ENCODE measurements at regions not wholly inside any gene's neighbourhood (a gene's known extent, or its start where the extent isn't known, plus 50 kb on each side); places are given as distances from the start of the nearest gene placed in this dataset.

DNA sequence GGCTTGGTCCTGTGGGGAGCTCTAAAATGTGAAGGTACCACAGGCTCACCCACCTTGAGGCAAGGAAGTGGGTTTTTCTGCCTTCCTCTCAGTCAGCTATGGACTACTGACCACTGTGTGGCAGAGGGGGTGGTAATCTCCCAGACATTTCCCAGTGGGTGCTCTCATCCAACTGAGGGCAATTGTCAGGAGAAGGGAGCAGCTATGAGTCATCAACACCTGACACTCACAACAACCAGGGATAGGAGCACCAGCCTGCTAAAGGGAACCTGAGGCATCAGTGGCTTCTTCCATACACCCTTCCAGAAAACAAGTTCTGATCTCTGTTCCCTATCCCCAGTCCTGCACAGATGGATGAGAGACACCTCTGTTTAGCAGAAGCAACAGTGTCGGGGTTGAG is 468.8 kb downstream of the BCOR start:
- H3K9ac ChIP-seq, result no peak overlapping the region
- no peak overlapping the region for H3K4me2 ChIP-seq
- H3K36me3 ChIP-seq (replicated peaks in 1 of 2; ENCODE audit: control insufficient read depth in 1 of 2, insufficient read depth in 2 of 2, low read length in 1 of 2), result no peaks in the 10 kb centered on the region
- H3K27me3 ChIP-seq (ENCODE audit: insufficient read depth), result peaks cover 17% of the 10 kb centered on the region; the same call in 1 of the 2 replicates
- peaks cover 0 to 14% of the 10 kb centered on the region in 2 experiments; a peak in 1 of 4 replicates for H3K4me1 ChIP-seq (ENCODE audit: control insufficient read depth in 1 of 2, insufficient read depth in 2 of 2, low read depth in 1 of 2, low read length in 1 of 2)
- H3K27ac ChIP-seq (ENCODE audit: low read depth in 2 of 2, low read length in 1 of 2), result no peak overlapping the region
- H2AFZ ChIP-seq (ENCODE audit: low read depth), result no peak overlapping the region
- H4K20me1 ChIP-seq (ENCODE audit: insufficient read depth), result no peaks in the 10 kb centered on the region
- H3K79me2 ChIP-seq (ENCODE audit: insufficient read depth), result no peaks in the 10 kb centered on the region
- WGBS (ENCODE audit: low lambda C conversion rate), result 14% methylated on average over 1 of the region's 1 CpG
- ChIA-PET POLR2A (no interaction called here), CTCF (no interaction called here)
- no peak for TF ChIP-seq TAF1 (IDR thresholded peaks at IDR 0.05; ENCODE audit: borderline replicate concordance, low read depth, low read length)
- no peaks in the 10 kb centered on the region for H3K9me3 ChIP-seq
- no peaks in the 10 kb centered on the region for H3F3A ChIP-seq (replicated peaks; ENCODE audit: insufficient read depth)
- H3K4me3 ChIP-seq (ENCODE audit: low read depth in 2 of 2, low read length in 1 of 2), result no peak overlapping the region
- DNase-seq, result no peak
- no peaks in the 10 kb centered on the region for H3K9me2 ChIP-seq

DNA sequence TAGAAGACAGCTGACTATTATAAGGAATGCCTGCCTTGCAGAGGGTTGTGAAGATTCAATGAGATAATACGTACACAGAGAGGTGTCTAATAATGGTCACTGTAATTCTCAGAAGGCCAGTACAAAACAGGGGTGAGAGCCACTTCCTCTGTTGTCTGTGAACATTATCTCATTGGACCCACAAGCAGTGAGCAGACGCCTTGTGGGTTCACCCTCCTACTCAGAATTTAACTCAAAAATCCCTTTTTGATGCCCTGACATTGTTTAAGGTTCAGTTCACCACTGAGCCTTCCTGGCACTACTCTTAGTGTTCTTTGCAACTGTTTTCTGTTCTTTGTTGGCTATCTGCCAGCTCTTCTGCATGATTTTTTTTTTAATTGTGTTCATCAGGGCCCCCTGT is 467.4 kb downstream of the BCOR start:
- no peak for DNase-seq
- 39% methylated on average over 2 of the region's 2 CpGs for WGBS (ENCODE audit: low lambda C conversion rate)
- CTCF ChIA-PET, result no interaction called here
- H3K9me2 ChIP-seq, result no peaks in the 10 kb centered on the region
- no peaks in the 10 kb centered on the region for H3F3A ChIP-seq (replicated peaks; ENCODE audit: insufficient read depth)
- no peaks in the 10 kb centered on the region for H3K36me3 ChIP-seq (replicated peaks in 1 of 2; ENCODE audit: control insufficient read depth in 1 of 2, insufficient read depth in 2 of 2, low read length in 1 of 2)
- no peak overlapping the region for H3K27ac ChIP-seq (ENCODE audit: low read depth in 2 of 2, low read length in 1 of 2)
- H4K20me1 ChIP-seq (ENCODE audit: insufficient read depth), result no peaks in the 10 kb centered on the region
- H2AFZ ChIP-seq (ENCODE audit: low read depth), result no peak overlapping the region
- H3K4me1 ChIP-seq (ENCODE audit: control insufficient read depth in 1 of 2, insufficient read depth in 2 of 2, low read depth in 1 of 2, low read length in 1 of 2), result peaks cover 0 to 14% of the 10 kb centered on the region in 2 experiments; a peak in 1 of 4 replicates
- H3K9me3 ChIP-seq, result no peaks in the 10 kb centered on the region
- H3K4me3 ChIP-seq (ENCODE audit: low read depth in 2 of 2, low read length in 1 of 2), result no peak overlapping the region
- no peak overlapping the region for H3K9ac ChIP-seq
- POLR2A ChIA-PET, result no interaction called here
- peaks cover 17% of the 10 kb centered on the region; the same call in 1 of the 2 replicates for H3K27me3 ChIP-seq (ENCODE audit: insufficient read depth)
- TF ChIP-seq, protein P1, sequence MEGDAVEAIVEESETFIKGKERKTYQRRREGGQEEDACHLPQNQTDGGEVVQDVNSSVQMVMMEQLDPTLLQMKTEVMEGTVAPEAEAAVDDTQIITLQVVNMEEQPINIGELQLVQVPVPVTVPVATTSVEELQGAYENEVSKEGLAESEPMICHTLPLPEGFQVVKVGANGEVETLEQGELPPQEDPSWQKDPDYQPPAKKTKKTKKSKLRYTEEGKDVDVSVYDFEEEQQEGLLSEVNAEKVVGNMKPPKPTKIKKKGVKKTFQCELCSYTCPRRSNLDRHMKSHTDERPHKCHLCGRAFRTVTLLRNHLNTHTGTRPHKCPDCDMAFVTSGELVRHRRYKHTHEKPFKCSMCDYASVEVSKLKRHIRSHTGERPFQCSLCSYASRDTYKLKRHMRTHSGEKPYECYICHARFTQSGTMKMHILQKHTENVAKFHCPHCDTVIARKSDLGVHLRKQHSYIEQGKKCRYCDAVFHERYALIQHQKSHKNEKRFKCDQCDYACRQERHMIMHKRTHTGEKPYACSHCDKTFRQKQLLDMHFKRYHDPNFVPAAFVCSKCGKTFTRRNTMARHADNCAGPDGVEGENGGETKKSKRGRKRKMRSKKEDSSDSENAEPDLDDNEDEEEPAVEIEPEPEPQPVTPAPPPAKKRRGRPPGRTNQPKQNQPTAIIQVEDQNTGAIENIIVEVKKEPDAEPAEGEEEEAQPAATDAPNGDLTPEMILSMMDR (IDR thresholded peaks at IDR 0.05), result no peak
- no peak for TF ChIP-seq RCOR1 (IDR thresholded peaks at IDR 0.05; ENCODE audit: low read length)
- no peak for TF ChIP-seq FOSL2 (IDR thresholded peaks at IDR 0.05; ENCODE audit: borderline replicate concordance, low read depth)
- TF ChIP-seq CHD2 (IDR thresholded peaks at IDR 0.05; ENCODE audit: low read length, partially characterized antibody), result no peak
- no peak for TF ChIP-seq MEF2A (IDR thresholded peaks at IDR 0.05; ENCODE audit: borderline replicate concordance, low read depth)
- TF ChIP-seq FOXM1 (IDR thresholded peaks at IDR 0.05; ENCODE audit: low read depth), result no peak
- TF ChIP-seq GABPA (IDR thresholded peaks at IDR 0.05; ENCODE audit: low read depth), result no peak
- TF ChIP-seq EZH2phosphoT487 (IDR thresholded peaks at IDR 0.05; ENCODE audit: borderline replicate concordance, low read depth), result no peak
- TF ChIP-seq RFX5 (IDR thresholded peaks at IDR 0.05; ENCODE audit: low read length), result no peak
- TF ChIP-seq GATA2 (CRISPR knock-in tag; IDR thresholded peaks at IDR 0.05), result no peak
- no peak for TF ChIP-seq SIN3A (IDR thresholded peaks at IDR 0.05; ENCODE audit: borderline replicate concordance, low read depth, low read length)
- H3K4me2 ChIP-seq, result no peak overlapping the region
- no peaks in the 10 kb centered on the region for H3K79me2 ChIP-seq (ENCODE audit: insufficient read depth)
